Pons (tissue), 1 donor: ENCODE measurements at regions not wholly inside any gene's neighbourhood (a gene's known extent, or its start where the extent isn't known, plus 50 kb on each side); places are given as distances from the start of the nearest gene placed in this dataset.
"Not testable (repeated sequence)": the region's sequence is repeated elsewhere in the genome, so short reads cannot be mapped to it uniquely, and the experiment has no call there.

ENCODE experiments used
- DNase-seq: peaks from one replicate; pipeline ENCODE4 v3.0.0-alpha.2; 2016; ENCODE audit warnings: low spot score

GRCh38 chr7:56466607-56467525 lies 350.6 kb upstream of the NUPR2 start:
- DNase-seq, result not testable (repeated sequence)

- no peak for DNase-seq
These were observed 333.5 kb upstream of the NUPR2 start for GRCh38 chr7:56449762-56450161.

GRCh38 chr7:56447864-56448693 lies 331.9 kb upstream of the NUPR2 start:
- no peak for DNase-seq

GRCh38 chr7:56420528-56420927 lies 304.3 kb upstream of the NUPR2 start:
- not testable (repeated sequence) for DNase-seq

GRCh38 chr7:56375173-56375572 lies 259.0 kb upstream of the NUPR2 start:
- no peak for DNase-seq

- DNase-seq, result not testable (repeated sequence)
These were observed 258.4 kb upstream of the NUPR2 start for GRCh38 chr7:56374666-56375065.

GRCh38 chr7:56373314-56373713 lies 257.1 kb upstream of the NUPR2 start:
- not testable (repeated sequence) for DNase-seq

GRCh38 chr7:56371792-56372191 lies 255.6 kb upstream of the NUPR2 start:
- DNase-seq, result not testable (repeated sequence)

- not testable (repeated sequence) for DNase-seq
These were observed 254.1 kb upstream of the NUPR2 start for GRCh38 chr7:56370208-56370872.

GRCh38 chr7:56367914-56368313 lies 251.7 kb upstream of the NUPR2 start:
- DNase-seq, result not testable (repeated sequence)

GRCh38 chr7:56367411-56367810 lies 251.2 kb upstream of the NUPR2 start:
- not testable (repeated sequence) for DNase-seq

- DNase-seq, result not testable (repeated sequence)
These were observed 250.5 kb upstream of the NUPR2 start for GRCh38 chr7:56366701-56367100.

- DNase-seq, result not testable (repeated sequence)
These were observed 236.4 kb upstream of the NUPR2 start for GRCh38 chr7:56352576-56352975.

GRCh38 chr7:56351181-56351580 lies 235.0 kb upstream of the NUPR2 start:
- not testable (repeated sequence) for DNase-seq

- DNase-seq, result not testable (repeated sequence)
These were observed 232.1 kb upstream of the NUPR2 start for GRCh38 chr7:56348311-56348710.

- DNase-seq, result not testable (repeated sequence)
These were observed 212.1 kb upstream of the NUPR2 start for GRCh38 chr7:56328327-56328726.

- DNase-seq, result no peak
These were observed 174.3 kb upstream of the NUPR2 start for GRCh38 chr7:56290548-56290947.

- DNase-seq, result no peak
These were observed 171.4 kb upstream of the NUPR2 start for GRCh38 chr7:56287429-56288138.

GRCh38 chr7:56256108-56256507 lies 139.9 kb upstream of the NUPR2 start:
- no peak for DNase-seq

GRCh38 chr7:56250135-56250534 lies 133.9 kb upstream of the NUPR2 start:
- no peak for DNase-seq

GRCh38 chr7:56229631-56230030 lies 113.4 kb upstream of the NUPR2 start:
- no peak for DNase-seq

GRCh38 chr7:56222866-56223265 lies 106.6 kb upstream of the NUPR2 start:
- no peak for DNase-seq
